ENCODE measurements at regions not wholly inside any gene's neighbourhood (a gene's known extent, or its start where the extent isn't known, plus 50 kb on each side); places are given as distances from the start of the nearest gene placed in this dataset.

DNA sequence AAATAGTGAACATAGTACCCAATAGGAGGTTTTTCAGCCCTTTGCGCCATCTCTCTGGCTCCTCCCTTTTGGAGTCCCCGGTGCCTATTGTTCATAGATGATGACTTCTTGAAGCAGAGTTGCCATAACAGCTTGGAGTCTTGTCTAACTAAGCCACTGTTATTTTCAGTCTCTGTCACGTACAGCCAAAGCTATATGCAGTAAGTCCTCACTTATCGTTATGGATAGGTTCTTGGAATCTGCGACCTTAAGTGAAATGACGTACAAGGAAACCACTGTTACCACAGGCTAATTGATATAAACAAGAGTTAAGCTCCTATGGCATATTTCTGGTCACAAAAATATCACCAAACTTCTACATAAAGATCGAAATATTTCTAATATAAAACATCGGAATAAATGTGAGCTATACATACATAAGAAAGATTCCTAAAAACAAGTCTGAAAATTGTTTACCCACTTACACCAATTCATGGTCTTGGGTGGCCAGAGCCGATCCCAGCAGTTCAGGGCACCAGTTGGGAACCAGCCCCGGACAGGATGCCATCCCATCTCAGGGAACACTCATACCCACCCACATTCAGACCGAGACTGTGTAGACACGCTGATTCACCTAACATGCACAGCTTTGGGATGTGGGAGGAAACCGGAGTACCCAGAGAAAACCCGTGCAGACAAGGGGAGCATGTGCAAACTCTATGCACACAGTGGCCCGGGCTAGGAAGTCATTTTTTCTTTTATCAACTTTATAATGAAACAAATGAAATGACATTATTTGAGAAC is 76.0 kb upstream of the PRPS1L1 start:
- Mint-ChIP-seq H3K27ac (no peak overlapping the region), H3K36me3 (no peaks in the 10 kb centered on the region), H3K9me3 (peaks cover 0 to 3% (median 0%) of the 10 kb centered on the region in 5 donors), H3K27me3 (peaks cover 6 to 21% of the 10 kb centered on the region in 2 donors), H3K4me1 (no peaks in the 10 kb centered on the region), H3K4me3 (no peak overlapping the region)
- Histone ChIP-seq H3K4me3 (ENCODE audit: low read length) (no peak overlapping the region), H3K27me3 (ENCODE audit: insufficient read depth, low read length, poor library complexity, severe bottlenecking) (no peaks in the 10 kb centered on the region), H3K9me3 (ENCODE audit: low read length) (no peaks in the 10 kb centered on the region), H3K27ac (ENCODE audit: low read depth, low read length) (no peak overlapping the region), H3K4me1 (ENCODE audit: insufficient read depth, low read length) (no peaks in the 10 kb centered on the region), H3K36me3 (ENCODE audit: insufficient read depth, low read length) (no peaks in the 10 kb centered on the region)
- ChIA-PET CTCF (no interaction called here), POLR2A (no interaction called here)
- no peak for DNase-seq

- no peaks in the 10 kb centered on the region for H3K9me3 Mint-ChIP-seq
- no peaks in the 10 kb centered on the region for H3K27me3 ChIP-seq (ENCODE audit: insufficient read depth, low read length, poor library complexity, severe bottlenecking)
- H3K27ac ChIP-seq (ENCODE audit: low read depth, low read length) = no peak overlapping the region
- no peaks in the 10 kb centered on the region for H3K9me3 ChIP-seq (ENCODE audit: low read length)
- no peaks in the 10 kb centered on the region for H3K4me1 Mint-ChIP-seq
- no peak overlapping the region for H3K4me3 ChIP-seq (ENCODE audit: low read length)
- no peaks in the 10 kb centered on the region for H3K4me1 ChIP-seq (ENCODE audit: insufficient read depth, low read length)
- H3K36me3 ChIP-seq (ENCODE audit: insufficient read depth, low read length) = no peaks in the 10 kb centered on the region
- CTCF ChIA-PET = no interaction called here
- no peak overlapping the region for H3K27ac Mint-ChIP-seq
- H3K27me3 Mint-ChIP-seq = peaks cover 7 to 55% of the 10 kb centered on the region in 2 donors
- H3K36me3 Mint-ChIP-seq = no peaks in the 10 kb centered on the region
- no peak for DNase-seq
- no peak overlapping the region for H3K4me3 Mint-ChIP-seq
- POLR2A ChIA-PET = no interaction called here
Measured at GRCh38 chr7:18109762-18110161, 82.1 kb upstream of the PRPS1L1 start.

DNA sequence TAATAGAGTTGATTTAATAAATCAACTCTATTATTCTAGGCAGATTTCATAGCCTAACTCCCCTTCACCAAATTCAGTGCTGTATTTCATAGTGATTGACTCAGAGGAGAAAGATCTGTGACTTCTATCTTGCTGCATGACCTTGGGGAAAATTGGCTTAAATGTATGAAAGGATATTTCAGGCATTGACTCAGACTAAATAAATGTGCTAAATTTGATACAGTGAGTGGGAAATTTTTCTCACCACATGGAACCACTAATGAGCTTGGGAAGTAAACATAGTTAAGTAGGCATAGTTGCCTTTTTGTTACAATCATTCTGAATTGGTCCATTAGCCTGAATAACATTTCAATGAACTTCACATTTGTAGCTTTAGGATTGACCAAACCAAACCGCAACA is 89.0 kb upstream of the PRPS1L1 start:
- Histone ChIP-seq H3K27me3 (ENCODE audit: insufficient read depth, low read length, poor library complexity, severe bottlenecking) (no peaks in the 10 kb centered on the region), H3K27ac (ENCODE audit: low read depth, low read length) (no peak overlapping the region), H3K4me3 (ENCODE audit: low read length) (no peak overlapping the region), H3K4me1 (ENCODE audit: insufficient read depth, low read length) (no peaks in the 10 kb centered on the region), H3K36me3 (ENCODE audit: insufficient read depth, low read length) (no peaks in the 10 kb centered on the region), H3K9me3 (ENCODE audit: low read length) (no peaks in the 10 kb centered on the region)
- ChIA-PET POLR2A (no interaction called here), CTCF (no interaction called here)
- Mint-ChIP-seq H3K36me3 (no peaks in the 10 kb centered on the region), H3K4me3 (no peak overlapping the region), H3K27me3 (peaks cover 1 to 25% of the 10 kb centered on the region in 2 donors), H3K4me1 (no peaks in the 10 kb centered on the region), H3K9me3 (no peaks in the 10 kb centered on the region), H3K27ac (no peak overlapping the region)
- no peak for DNase-seq

- Mint-ChIP-seq H3K27me3 (peaks cover 1 to 22% of the 10 kb centered on the region in 2 donors), H3K36me3 (no peaks in the 10 kb centered on the region), H3K9me3 (no peaks in the 10 kb centered on the region), H3K27ac (no peak overlapping the region), H3K4me3 (no peak overlapping the region), H3K4me1 (no peaks in the 10 kb centered on the region)
- Histone ChIP-seq H3K9me3 (ENCODE audit: low read length) (no peaks in the 10 kb centered on the region), H3K27me3 (ENCODE audit: insufficient read depth, low read length, poor library complexity, severe bottlenecking) (no peaks in the 10 kb centered on the region), H3K4me1 (ENCODE audit: insufficient read depth, low read length) (no peaks in the 10 kb centered on the region), H3K27ac (ENCODE audit: low read depth, low read length) (no peak overlapping the region), H3K36me3 (ENCODE audit: insufficient read depth, low read length) (no peaks in the 10 kb centered on the region), H3K4me3 (ENCODE audit: low read length) (no peak overlapping the region)
- CTCF ChIA-PET = no interaction called here
- POLR2A ChIA-PET = no interaction called here
- DNase-seq = no peak
Measured at GRCh38 chr7:18117482-18117881, 89.8 kb upstream of the PRPS1L1 start.

- ChIA-PET POLR2A (no interaction called here), CTCF (no interaction called here)
- H3K27me3 Mint-ChIP-seq = peaks cover 0 to 7% of the 10 kb centered on the region in 2 donors
- DNase-seq = no peak
- no peaks in the 10 kb centered on the region for H3K9me3 Mint-ChIP-seq
- Histone ChIP-seq H3K36me3 (ENCODE audit: insufficient read depth, low read length) (no peaks in the 10 kb centered on the region), H3K27ac (ENCODE audit: low read depth, low read length) (no peak overlapping the region), H3K4me1 (ENCODE audit: insufficient read depth, low read length) (no peaks in the 10 kb centered on the region), H3K27me3 (ENCODE audit: insufficient read depth, low read length, poor library complexity, severe bottlenecking) (no peaks in the 10 kb centered on the region), H3K4me3 (ENCODE audit: low read length) (no peak overlapping the region), H3K9me3 (ENCODE audit: low read length) (no peaks in the 10 kb centered on the region)
- H3K4me3 Mint-ChIP-seq = no peak overlapping the region
- no peak overlapping the region for H3K27ac Mint-ChIP-seq
- H3K4me1 Mint-ChIP-seq = no peaks in the 10 kb centered on the region
- no peaks in the 10 kb centered on the region for H3K36me3 Mint-ChIP-seq
Measured at GRCh38 chr7:18119985-18120384, 92.3 kb upstream of the PRPS1L1 start.

DNA sequence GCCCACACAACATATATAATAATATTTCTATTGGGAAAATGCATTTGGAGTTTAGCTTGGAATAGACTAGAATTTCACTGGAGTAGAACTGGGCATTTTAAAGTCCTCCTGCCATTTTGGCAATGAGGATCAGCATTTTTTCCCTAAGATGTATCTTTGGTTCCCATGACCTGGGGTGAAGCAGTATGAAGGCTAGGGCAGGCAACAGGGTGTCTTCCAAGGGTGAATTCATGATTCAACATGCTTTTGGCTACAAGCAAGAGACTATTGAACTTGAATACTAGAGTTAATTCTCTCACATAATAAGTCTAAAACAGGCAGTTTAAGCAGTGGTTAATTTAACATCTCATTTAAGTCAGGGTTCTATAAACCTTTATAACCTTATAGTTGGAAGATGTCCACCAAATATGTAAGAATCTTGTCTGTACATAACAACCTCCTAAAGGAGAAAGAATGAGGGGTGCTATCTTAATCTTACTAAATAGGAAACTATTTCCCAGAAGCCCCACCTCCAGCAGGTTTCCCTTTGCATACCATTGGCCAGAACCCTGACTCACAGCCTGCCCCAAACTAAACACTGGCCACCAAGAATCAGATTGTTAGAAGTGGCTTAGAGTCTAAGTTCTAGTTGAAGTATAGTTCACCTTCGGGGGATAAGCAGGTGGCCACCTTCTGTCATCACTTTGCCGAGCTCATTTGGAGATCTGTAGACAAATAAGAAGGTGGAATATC is 96.0 kb upstream of the PRPS1L1 start:
- no peak overlapping the region for H3K4me3 ChIP-seq (ENCODE audit: low read length)
- no peak overlapping the region for H3K4me3 Mint-ChIP-seq
- ChIA-PET POLR2A (no interaction called here), CTCF (no interaction called here)
- no peaks in the 10 kb centered on the region for H3K4me1 ChIP-seq (ENCODE audit: insufficient read depth, low read length)
- H3K36me3 Mint-ChIP-seq = no peaks in the 10 kb centered on the region
- no peaks in the 10 kb centered on the region for H3K9me3 ChIP-seq (ENCODE audit: low read length)
- H3K9me3 Mint-ChIP-seq = no peaks in the 10 kb centered on the region
- H3K4me1 Mint-ChIP-seq = no peaks in the 10 kb centered on the region
- no peak overlapping the region for H3K27ac Mint-ChIP-seq
- no peak for DNase-seq
- peaks cover 0 to 4% of the 10 kb centered on the region in 2 donors for H3K27me3 Mint-ChIP-seq
- no peaks in the 10 kb centered on the region for H3K27me3 ChIP-seq (ENCODE audit: insufficient read depth, low read length, poor library complexity, severe bottlenecking)
- H3K36me3 ChIP-seq (ENCODE audit: insufficient read depth, low read length) = no peaks in the 10 kb centered on the region
- H3K27ac ChIP-seq (ENCODE audit: low read depth, low read length) = no peak overlapping the region

GRCh38 chr7:18125476-18125875 is 97.8 kb upstream of the PRPS1L1 start:
- Histone ChIP-seq H3K4me1 (ENCODE audit: insufficient read depth, low read length) (no peaks in the 10 kb centered on the region), H3K27me3 (ENCODE audit: insufficient read depth, low read length, poor library complexity, severe bottlenecking) (no peaks in the 10 kb centered on the region), H3K36me3 (ENCODE audit: insufficient read depth, low read length) (no peaks in the 10 kb centered on the region), H3K4me3 (ENCODE audit: low read length) (no peak overlapping the region), H3K9me3 (ENCODE audit: low read length) (no peaks in the 10 kb centered on the region), H3K27ac (ENCODE audit: low read depth, low read length) (no peak overlapping the region)
- POLR2A ChIA-PET = no interaction called here
- H3K4me1 Mint-ChIP-seq = no peaks in the 10 kb centered on the region
- DNase-seq = no peak
- H3K36me3 Mint-ChIP-seq = no peaks in the 10 kb centered on the region
- no peaks in the 10 kb centered on the region for H3K9me3 Mint-ChIP-seq
- no peak overlapping the region for H3K4me3 Mint-ChIP-seq
- no peak overlapping the region for H3K27ac Mint-ChIP-seq
- H3K27me3 Mint-ChIP-seq = no peaks in the 10 kb centered on the region
- CTCF ChIA-PET = no interaction called here

GRCh38 chr7:18126281-18126680 is 98.6 kb upstream of the PRPS1L1 start:
- Mint-ChIP-seq H3K4me3 (no peak overlapping the region), H3K36me3 (no peaks in the 10 kb centered on the region), H3K27me3 (no peaks in the 10 kb centered on the region), H3K4me1 (no peaks in the 10 kb centered on the region), H3K9me3 (no peaks in the 10 kb centered on the region), H3K27ac (no peak overlapping the region)
- CTCF ChIA-PET = no interaction called here
- H3K9me3 ChIP-seq (ENCODE audit: low read length) = no peaks in the 10 kb centered on the region
- POLR2A ChIA-PET = no interaction called here
- H3K4me1 ChIP-seq (ENCODE audit: insufficient read depth, low read length) = no peaks in the 10 kb centered on the region
- H3K36me3 ChIP-seq (ENCODE audit: insufficient read depth, low read length) = no peaks in the 10 kb centered on the region
- DNase-seq = no peak
- H3K27ac ChIP-seq (ENCODE audit: low read depth, low read length) = no peak overlapping the region
- no peak overlapping the region for H3K4me3 ChIP-seq (ENCODE audit: low read length)
- H3K27me3 ChIP-seq (ENCODE audit: insufficient read depth, low read length, poor library complexity, severe bottlenecking) = no peaks in the 10 kb centered on the region

Data from CD8-positive, alpha-beta memory T cell (primary cell).